ENCODE measurements at regions not wholly inside any gene's neighbourhood (a gene's known extent, or its start where the extent isn't known, plus 50 kb on each side); places are given as distances from the start of the nearest gene placed in this dataset.

- Mint-ChIP-seq H3K27me3 (no peaks in the 10 kb centered on the region), H3K4me3 (no peak overlapping the region), H3K27ac (no peak overlapping the region), H3K9me3 (peaks cover 0 to 5% (median 0%) of the 10 kb centered on the region in 8 donors), H3K4me1 (no peaks in the 10 kb centered on the region), H3K36me3 (no peaks in the 10 kb centered on the region)
- Histone ChIP-seq H3K27ac (ENCODE audit: low read depth, low read length) (no peak overlapping the region), H3K4me1 (ENCODE audit: insufficient read depth, low read length) (no peaks in the 10 kb centered on the region), H3K27me3 (ENCODE audit: insufficient read depth, low read length) (no peaks in the 10 kb centered on the region), H3K36me3 (ENCODE audit: insufficient read depth, low read length) (no peaks in the 10 kb centered on the region), H3K4me3 (ENCODE audit: low read length in 2 of 2) (no peak overlapping the region), H3K9me3 (ENCODE audit: control insufficient read depth in 1 of 2, low read length in 2 of 2) (no peaks in the 10 kb centered on the region)
- CTCF ChIA-PET (ENCODE audit: partially characterized antibody): no interaction called here
- POLR2A ChIA-PET (ENCODE audit: partially characterized antibody): no interaction called here
- intact Hi-C loops (cut with micrococcal nuclease): no loop called here
- DNase-seq: no peak
Measured at GRCh38 chr7:15851201-15851600, 164.7 kb upstream of the MEOX2 start.

- Mint-ChIP-seq H3K4me3 (no peak overlapping the region), H3K27ac (no peak overlapping the region), H3K9me3 (peaks cover 0 to 7% (median 0%) of the 10 kb centered on the region in 8 donors), H3K4me1 (no peaks in the 10 kb centered on the region), H3K36me3 (no peaks in the 10 kb centered on the region), H3K27me3 (no peaks in the 10 kb centered on the region)
- intact Hi-C loops (cut with micrococcal nuclease): no loop called here
- no peak overlapping the region for H3K27ac ChIP-seq (ENCODE audit: low read depth, low read length)
- no peaks in the 10 kb centered on the region for H3K36me3 ChIP-seq (ENCODE audit: insufficient read depth, low read length)
- ChIA-PET POLR2A (ENCODE audit: partially characterized antibody) (no interaction called here), CTCF (ENCODE audit: partially characterized antibody) (no interaction called here)
- no peaks in the 10 kb centered on the region for H3K4me1 ChIP-seq (ENCODE audit: insufficient read depth, low read length)
- no peak overlapping the region for H3K4me3 ChIP-seq (ENCODE audit: low read length in 2 of 2)
- DNase-seq: no peak
- no peaks in the 10 kb centered on the region for H3K9me3 ChIP-seq (ENCODE audit: control insufficient read depth in 1 of 2, low read length in 2 of 2)
- H3K27me3 ChIP-seq (ENCODE audit: insufficient read depth, low read length): no peaks in the 10 kb centered on the region
Measured at GRCh38 chr7:15848901-15849300, 162.4 kb upstream of the MEOX2 start.

GRCh38 chr7:15848362-15848761 is 161.9 kb upstream of the MEOX2 start:
- no peaks in the 10 kb centered on the region for H3K4me1 Mint-ChIP-seq
- no peaks in the 10 kb centered on the region for H3K9me3 ChIP-seq (ENCODE audit: control insufficient read depth in 1 of 2, low read length in 2 of 2)

GRCh38 chr7:15845868-15846267 is 159.4 kb upstream of the MEOX2 start:
- intact Hi-C loops (cut with micrococcal nuclease): no loop called here
- no peaks in the 10 kb centered on the region for H3K4me1 Mint-ChIP-seq
- CTCF ChIA-PET (ENCODE audit: partially characterized antibody): no interaction called here
- no peaks in the 10 kb centered on the region for H3K27me3 Mint-ChIP-seq
- H3K27ac Mint-ChIP-seq: no peak overlapping the region
- H3K4me3 Mint-ChIP-seq: no peak overlapping the region
- Histone ChIP-seq H3K27ac (ENCODE audit: low read depth, low read length) (no peak overlapping the region), H3K9me3 (ENCODE audit: control insufficient read depth in 1 of 2, low read length in 2 of 2) (no peaks in the 10 kb centered on the region), H3K36me3 (ENCODE audit: insufficient read depth, low read length) (no peaks in the 10 kb centered on the region), H3K4me3 (ENCODE audit: low read length in 2 of 2) (no peak overlapping the region), H3K27me3 (ENCODE audit: insufficient read depth, low read length) (no peaks in the 10 kb centered on the region), H3K4me1 (ENCODE audit: insufficient read depth, low read length) (no peaks in the 10 kb centered on the region)
- no peaks in the 10 kb centered on the region for H3K36me3 Mint-ChIP-seq
- no peak for DNase-seq
- H3K9me3 Mint-ChIP-seq: peaks cover 0 to 7% (median 0%) of the 10 kb centered on the region in 8 donors
- POLR2A ChIA-PET (ENCODE audit: partially characterized antibody): no interaction called here

More at GRCh38 chr7:15848362-15848761, 161.9 kb upstream of the MEOX2 start:
- CTCF ChIA-PET (ENCODE audit: partially characterized antibody): no interaction called here
- no peaks in the 10 kb centered on the region for H3K36me3 ChIP-seq (ENCODE audit: insufficient read depth, low read length)
- Mint-ChIP-seq H3K36me3 (no peaks in the 10 kb centered on the region), H3K9me3 (peaks cover 0 to 6% (median 0%) of the 10 kb centered on the region in 8 donors), H3K27ac (no peak overlapping the region), H3K4me3 (no peak overlapping the region), H3K27me3 (no peaks in the 10 kb centered on the region)
- POLR2A ChIA-PET (ENCODE audit: partially characterized antibody): no interaction called here
- H3K27ac ChIP-seq (ENCODE audit: low read depth, low read length): no peak overlapping the region
- no peak overlapping the region for H3K4me3 ChIP-seq (ENCODE audit: low read length in 2 of 2)
- no peaks in the 10 kb centered on the region for H3K4me1 ChIP-seq (ENCODE audit: insufficient read depth, low read length)
- DNase-seq: no peak
- no peaks in the 10 kb centered on the region for H3K27me3 ChIP-seq (ENCODE audit: insufficient read depth, low read length)
- intact Hi-C loops (cut with micrococcal nuclease): no loop called here

- H3K9me3 ChIP-seq (ENCODE audit: control insufficient read depth in 1 of 2, low read length in 2 of 2): no peaks in the 10 kb centered on the region
- Mint-ChIP-seq H3K9me3 (peaks cover 0 to 7% (median 0%) of the 10 kb centered on the region in 8 donors), H3K27ac (no peak overlapping the region), H3K36me3 (no peaks in the 10 kb centered on the region), H3K4me3 (no peak overlapping the region), H3K4me1 (no peaks in the 10 kb centered on the region), H3K27me3 (no peaks in the 10 kb centered on the region)
- ChIA-PET POLR2A (ENCODE audit: partially characterized antibody) (no interaction called here), CTCF (ENCODE audit: partially characterized antibody) (no interaction called here)
- intact Hi-C loops (cut with micrococcal nuclease): no loop called here
- H3K27me3 ChIP-seq (ENCODE audit: insufficient read depth, low read length): no peaks in the 10 kb centered on the region
- no peak overlapping the region for H3K27ac ChIP-seq (ENCODE audit: low read depth, low read length)
- no peak overlapping the region for H3K4me3 ChIP-seq (ENCODE audit: low read length in 2 of 2)
- H3K36me3 ChIP-seq (ENCODE audit: insufficient read depth, low read length): no peaks in the 10 kb centered on the region
- no peaks in the 10 kb centered on the region for H3K4me1 ChIP-seq (ENCODE audit: insufficient read depth, low read length)
- no peak for DNase-seq
Measured at GRCh38 chr7:15845461-15845860, 159.0 kb upstream of the MEOX2 start.

GRCh38 chr7:15839416-15840100 is 153.1 kb upstream of the MEOX2 start:
- intact Hi-C loops (cut with micrococcal nuclease): no loop called here
- H3K27ac ChIP-seq (ENCODE audit: low read depth, low read length): no peak overlapping the region
- H3K4me3 ChIP-seq (ENCODE audit: low read length in 2 of 2): no peak overlapping the region
- no peaks in the 10 kb centered on the region for H3K9me3 ChIP-seq (ENCODE audit: control insufficient read depth in 1 of 2, low read length in 2 of 2)
- peaks cover 0 to 7% (median 1%) of the 10 kb centered on the region in 8 donors for H3K9me3 Mint-ChIP-seq
- no peaks in the 10 kb centered on the region for H3K27me3 ChIP-seq (ENCODE audit: insufficient read depth, low read length)
- H3K27ac Mint-ChIP-seq: peak overlapping the region in 1 of 7 donors; percentile 57
- DNase-seq: no peak
- no peak overlapping the region for H3K4me3 Mint-ChIP-seq
- POLR2A ChIA-PET (ENCODE audit: partially characterized antibody): no interaction called here
- no peaks in the 10 kb centered on the region for H3K27me3 Mint-ChIP-seq
- CTCF ChIA-PET (ENCODE audit: partially characterized antibody): no interaction called here
- no peaks in the 10 kb centered on the region for H3K36me3 Mint-ChIP-seq
- no peaks in the 10 kb centered on the region for H3K4me1 Mint-ChIP-seq
- no peaks in the 10 kb centered on the region for H3K4me1 ChIP-seq (ENCODE audit: insufficient read depth, low read length)
- H3K36me3 ChIP-seq (ENCODE audit: insufficient read depth, low read length): no peaks in the 10 kb centered on the region

- intact Hi-C loops (cut with micrococcal nuclease): no loop called here
- H3K4me1 Mint-ChIP-seq: no peaks in the 10 kb centered on the region
- Histone ChIP-seq H3K9me3 (ENCODE audit: control insufficient read depth in 1 of 2, low read length in 2 of 2) (no peaks in the 10 kb centered on the region), H3K36me3 (ENCODE audit: insufficient read depth, low read length) (no peaks in the 10 kb centered on the region), H3K4me1 (ENCODE audit: insufficient read depth, low read length) (no peaks in the 10 kb centered on the region), H3K27me3 (ENCODE audit: insufficient read depth, low read length) (no peaks in the 10 kb centered on the region), H3K4me3 (ENCODE audit: low read length in 2 of 2) (no peak overlapping the region), H3K27ac (ENCODE audit: low read depth, low read length) (no peak overlapping the region)
- no peak overlapping the region for H3K27ac Mint-ChIP-seq
- DNase-seq: no peak
- CTCF ChIA-PET (ENCODE audit: partially characterized antibody): no interaction called here
- no peaks in the 10 kb centered on the region for H3K27me3 Mint-ChIP-seq
- peaks cover 0 to 7% (median 0%) of the 10 kb centered on the region in 8 donors for H3K9me3 Mint-ChIP-seq
- H3K36me3 Mint-ChIP-seq: no peaks in the 10 kb centered on the region
- POLR2A ChIA-PET (ENCODE audit: partially characterized antibody): no interaction called here
- no peak overlapping the region for H3K4me3 Mint-ChIP-seq
Measured at GRCh38 chr7:15838265-15838664, 151.8 kb upstream of the MEOX2 start.

All from CD4-positive, alpha-beta memory T cell (primary cell).